SK-N-MC (cell line): ENCODE measurements at regions not wholly inside any gene's neighbourhood (a gene's known extent, or its start where the extent isn't known, plus 50 kb on each side); places are given as distances from the start of the nearest gene placed in this dataset.

Experiments used
- DNase-seq: peaks from one replicate; pipeline ENCODE4 v3.0.0-alpha.2; 2011; ENCODE audit warnings: low read depth, low spot score
- H3K27ac ChIP-seq: fragments of 200-600 bp; sonication (generic); 2 replicates; pipeline ENCODE4 v1.5.1; 2016; ENCODE audit warnings: mixed run types
- H3K36me3 ChIP-seq: fragments of 200-600 bp; sonication (generic); 2 replicates; pipeline ENCODE4 v1.6.1; 2017; ENCODE audit warnings: antibody characterized with exemption, low read length, mixed read lengths; ENCODE audit not compliant: insufficient read depth
- H3K4me3 ChIP-seq: fragments of 200-600 bp; sonication (generic); 2 replicates; pipeline ENCODE4 v1.5.1; 2016
- H3K9ac ChIP-seq: fragments of 200-600 bp; sonication (generic); 2 replicates; pipeline ENCODE4 v1.8.0; 2017; ENCODE audit warnings: mixed run types, mixed read lengths; ENCODE audit not compliant: insufficient read length
- H3K9me3 ChIP-seq: fragments of 200-600 bp; sonication (generic); 2 replicates; pipeline ENCODE4 v1.6.1; 2017; ENCODE audit warnings: low read depth, mild to moderate bottlenecking, antibody characterized with exemption, low read length, moderate library complexity, mixed read lengths
- EZH2 ChIP-seq: fragments of 200-600 bp; sonication (generic); IDR thresholded peaks from one replicate; pipeline ENCODE4 v1.6.1; 2017; ENCODE audit warnings: antibody characterized with exemption
- FOXP2 ChIP-seq: optimal IDR thresholded peaks from 2 replicates; pipeline ENCODE3; 2011; ENCODE audit warnings: mild to moderate bottlenecking, moderate library complexity; ENCODE audit not compliant: insufficient read depth; ENCODE audit errors: extremely low read length, control extremely low read depth
- POLR2AphosphoS5 ChIP-seq: IDR thresholded peaks from 2 replicates; pipeline ENCODE4 v1.6.1; 2012; ENCODE audit warnings: mild to moderate bottlenecking, low read depth, low read length, borderline replicate concordance

DNA sequence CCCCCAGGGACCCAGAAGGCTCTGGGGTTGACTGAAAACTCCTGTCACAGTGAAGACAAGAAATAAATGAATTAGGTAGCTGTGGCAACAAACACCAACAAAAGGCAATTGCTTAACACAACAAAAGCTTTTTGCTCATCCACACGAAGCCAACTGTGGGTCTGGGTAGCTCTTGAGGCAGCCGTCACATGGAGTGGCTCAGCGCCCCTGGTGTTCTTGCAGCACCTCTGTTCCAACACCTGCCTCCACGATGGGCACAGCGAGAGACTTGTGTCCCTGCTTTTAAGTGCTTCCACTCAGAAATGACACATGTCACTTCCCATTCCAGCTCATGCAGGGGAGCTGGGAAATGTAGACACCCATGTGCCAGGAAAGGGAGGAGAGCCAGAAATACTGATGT, 364.5 kb upstream of the DUSP10 start:
- Histone ChIP-seq H3K27ac (no peak overlapping the region), H3K9ac (no peak overlapping the region), H3K4me3 (no peak overlapping the region), H3K36me3 (no peaks in the 10 kb centered on the region), H3K9me3 (no peaks in the 10 kb centered on the region)
- DNase-seq, result no peak
- TF ChIP-seq FOXP2, result no peak
- TF ChIP-seq POLR2AphosphoS5, result no peak
- TF ChIP-seq EZH2, result no peak

DNA sequence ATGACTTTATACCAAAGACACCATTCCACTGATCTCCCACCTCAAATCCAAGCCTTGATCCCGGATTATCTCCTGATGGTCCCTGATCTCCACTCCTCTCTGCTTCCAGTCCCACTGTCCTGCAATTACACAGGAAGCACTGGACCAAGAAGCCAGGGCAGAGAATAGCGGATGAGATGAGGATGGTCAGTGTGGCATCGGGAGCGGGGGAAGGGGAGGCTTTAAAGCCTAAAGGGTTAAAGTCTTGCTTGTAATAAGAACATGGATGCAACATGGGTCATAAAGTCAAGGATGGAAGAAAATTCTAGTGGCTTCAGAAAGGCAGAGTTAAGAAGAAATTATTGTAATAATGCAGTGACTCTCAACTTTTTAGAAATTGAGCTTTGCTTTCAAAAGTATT, 364.0 kb upstream of the DUSP10 start:
- Histone ChIP-seq H3K9ac (no peak overlapping the region), H3K27ac (no peak overlapping the region), H3K4me3 (no peak overlapping the region), H3K9me3 (no peaks in the 10 kb centered on the region), H3K36me3 (no peaks in the 10 kb centered on the region)
- TF ChIP-seq POLR2AphosphoS5 (no peak), EZH2 (no peak), FOXP2 (no peak)
- DNase-seq, result no peak

DNA sequence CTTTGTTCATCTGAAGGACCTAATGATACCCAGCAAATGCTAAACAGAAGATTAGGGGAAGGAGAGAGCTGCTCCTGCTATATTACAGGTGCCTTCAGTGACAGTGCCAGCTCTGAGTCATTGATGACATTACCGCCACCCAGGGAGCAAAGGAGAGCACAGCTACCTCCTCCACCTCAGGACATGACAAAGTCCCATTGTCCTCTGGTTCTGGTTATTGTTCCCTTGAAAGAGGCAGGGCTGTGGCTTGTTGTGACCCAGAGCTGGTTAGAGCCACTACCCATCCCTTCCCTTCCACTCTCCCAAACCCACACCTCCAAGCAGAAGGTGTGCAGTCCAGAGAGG, 363.5 kb upstream of the DUSP10 start:
- H3K27ac ChIP-seq, result no peak overlapping the region

DNA sequence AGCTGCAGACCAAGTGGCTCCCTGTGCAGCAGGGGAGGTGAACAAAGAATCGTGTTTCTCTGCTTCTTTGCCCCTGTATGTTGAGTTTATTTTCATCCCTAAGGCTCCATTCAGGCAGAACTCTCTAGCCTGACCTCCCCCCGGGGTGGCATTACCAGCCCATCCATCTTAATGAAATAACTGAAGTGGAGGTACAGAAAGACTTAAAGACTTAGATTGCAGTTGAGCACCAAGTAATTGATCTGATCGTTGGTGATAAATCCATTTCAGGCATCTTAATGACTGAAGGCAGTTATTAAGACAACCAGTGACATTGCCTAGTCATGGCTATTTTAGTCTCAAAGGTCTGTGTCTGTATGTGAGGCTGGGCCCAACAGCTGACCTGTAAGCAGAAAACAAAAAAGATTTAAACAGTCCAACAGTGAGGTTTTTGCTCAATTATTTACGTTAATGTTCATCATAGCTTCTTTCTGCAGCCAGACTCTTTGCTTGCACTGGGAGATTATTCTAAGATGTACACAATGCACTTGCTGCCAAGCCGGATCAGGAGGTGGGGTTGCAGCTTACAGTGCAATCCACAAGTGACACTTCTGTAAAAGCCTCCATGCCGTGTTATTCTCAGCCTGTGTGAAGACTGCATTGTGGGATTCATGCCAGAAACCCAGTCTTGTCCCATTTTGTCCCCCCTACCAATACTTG, 363.0 kb upstream of the DUSP10 start:
- TF ChIP-seq EZH2 (no peak), POLR2AphosphoS5 (no peak), FOXP2 (no peak)
- no peaks in the 10 kb centered on the region for H3K9me3 ChIP-seq
- DNase-seq, result no peak
- no peaks in the 10 kb centered on the region for H3K36me3 ChIP-seq
- no peak overlapping the region for H3K4me3 ChIP-seq
- no peak overlapping the region for H3K27ac ChIP-seq
- H3K9ac ChIP-seq, result no peak overlapping the region

More for the DNA sequence above, 363.5 kb upstream of the DUSP10 start:
- no peak overlapping the region for H3K9ac ChIP-seq
- TF ChIP-seq FOXP2, result no peak
- H3K9me3 ChIP-seq, result no peaks in the 10 kb centered on the region
- H3K36me3 ChIP-seq, result no peaks in the 10 kb centered on the region
- no peak for DNase-seq
- no peak overlapping the region for H3K4me3 ChIP-seq

DNA sequence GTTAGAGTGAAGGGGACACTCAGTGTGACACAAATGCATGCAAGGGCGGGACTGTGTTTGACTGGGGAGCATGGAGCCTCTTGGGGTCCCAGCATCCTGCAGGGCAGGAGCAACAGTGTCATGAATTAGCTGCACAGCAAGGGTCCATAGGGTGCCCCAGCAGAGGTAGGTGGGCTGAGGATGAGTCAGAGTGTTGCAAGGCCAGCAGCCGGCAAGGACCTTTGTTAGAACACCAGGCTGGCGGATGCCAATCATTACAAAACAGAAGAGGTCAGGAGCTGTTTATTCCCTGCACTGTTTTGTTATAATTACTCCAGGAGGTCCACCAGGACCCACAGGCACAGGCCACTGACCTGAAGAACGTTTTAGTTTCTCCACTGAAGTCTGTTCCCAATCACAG, 362.2 kb upstream of the DUSP10 start:
- Histone ChIP-seq H3K9ac (no peak overlapping the region), H3K36me3 (no peaks in the 10 kb centered on the region), H3K4me3 (no peak overlapping the region), H3K27ac (no peak overlapping the region), H3K9me3 (no peaks in the 10 kb centered on the region)
- no peak for DNase-seq
- TF ChIP-seq FOXP2 (no peak), POLR2AphosphoS5 (no peak), EZH2 (no peak)

DNA sequence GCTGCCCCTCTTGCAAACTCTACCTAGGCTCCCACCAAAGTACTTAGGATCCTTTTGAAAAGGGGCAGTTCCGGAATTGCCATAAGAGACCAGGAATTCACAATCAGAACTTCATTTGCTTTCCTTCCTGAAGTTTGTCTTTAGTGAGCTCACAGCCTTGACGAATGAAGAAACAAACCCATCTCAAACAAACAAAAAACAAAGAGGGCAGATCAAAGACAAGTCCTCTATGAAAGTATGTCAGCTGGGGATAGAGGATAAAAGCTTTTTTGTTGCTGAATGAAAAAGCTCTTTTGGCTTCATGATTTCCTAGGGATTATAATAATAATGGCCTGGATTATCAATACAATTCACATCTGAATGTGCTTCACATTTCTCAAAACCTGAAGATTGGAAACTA, 357.9 kb upstream of the DUSP10 start:
- no peak for DNase-seq
- Histone ChIP-seq H3K27ac (no peak overlapping the region), H3K4me3 (no peak overlapping the region), H3K9me3 (no peaks in the 10 kb centered on the region), H3K36me3 (no peaks in the 10 kb centered on the region), H3K9ac (no peak overlapping the region)
- no peak for TF ChIP-seq FOXP2
- no peak for TF ChIP-seq POLR2AphosphoS5
- TF ChIP-seq EZH2, result no peak

DNA sequence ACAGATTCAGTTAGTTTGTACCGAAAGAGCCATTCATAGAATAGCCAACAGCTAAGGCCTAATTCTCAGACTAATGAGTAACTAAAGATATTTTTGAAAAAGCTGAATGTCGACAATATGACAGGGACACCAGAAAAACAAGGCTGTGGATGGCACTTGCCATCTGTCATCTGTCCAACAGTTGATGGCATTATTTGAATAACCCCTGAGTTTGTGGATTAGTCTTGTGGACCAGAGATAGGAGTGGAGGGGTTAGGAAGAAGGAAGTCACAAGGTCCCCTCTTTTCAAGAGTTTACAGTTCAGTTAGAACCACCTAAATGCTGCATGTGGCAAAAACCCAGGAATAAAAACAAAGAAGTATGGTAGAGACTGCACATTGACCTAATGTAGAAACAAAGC, 356.5 kb upstream of the DUSP10 start:
- no peak for TF ChIP-seq POLR2AphosphoS5
- no peak for TF ChIP-seq EZH2
- TF ChIP-seq FOXP2, result no peak
- H3K4me3 ChIP-seq, result no peak overlapping the region
- no peaks in the 10 kb centered on the region for H3K9me3 ChIP-seq
- no peaks in the 10 kb centered on the region for H3K36me3 ChIP-seq
- no peak overlapping the region for H3K27ac ChIP-seq
- no peak for DNase-seq
- H3K9ac ChIP-seq, result no peak overlapping the region

DNA sequence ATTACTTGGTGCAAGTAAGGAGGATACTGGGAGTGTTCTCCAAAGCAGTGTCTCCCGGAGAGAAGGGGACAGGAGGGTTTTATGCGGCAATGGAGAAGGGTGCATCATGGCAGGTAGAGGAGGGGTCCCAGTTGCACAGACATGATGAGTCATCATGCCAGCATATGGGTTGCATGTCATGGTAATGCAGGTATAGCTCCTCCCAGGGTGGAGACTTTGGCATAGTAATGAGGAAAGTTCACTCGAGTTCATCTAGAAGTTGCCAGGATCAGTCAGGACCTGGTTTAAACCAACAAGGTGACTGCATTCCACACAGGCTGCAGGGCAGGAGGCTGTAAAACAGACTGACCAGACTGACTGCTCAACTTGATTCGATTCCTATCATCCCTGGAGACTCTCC, 355.7 kb upstream of the DUSP10 start:
- Histone ChIP-seq H3K36me3 (no peaks in the 10 kb centered on the region), H3K4me3 (no peak overlapping the region), H3K27ac (no peak overlapping the region), H3K9ac (no peak overlapping the region), H3K9me3 (no peaks in the 10 kb centered on the region)
- no peak for DNase-seq
- TF ChIP-seq POLR2AphosphoS5, result no peak
- no peak for TF ChIP-seq FOXP2

DNA sequence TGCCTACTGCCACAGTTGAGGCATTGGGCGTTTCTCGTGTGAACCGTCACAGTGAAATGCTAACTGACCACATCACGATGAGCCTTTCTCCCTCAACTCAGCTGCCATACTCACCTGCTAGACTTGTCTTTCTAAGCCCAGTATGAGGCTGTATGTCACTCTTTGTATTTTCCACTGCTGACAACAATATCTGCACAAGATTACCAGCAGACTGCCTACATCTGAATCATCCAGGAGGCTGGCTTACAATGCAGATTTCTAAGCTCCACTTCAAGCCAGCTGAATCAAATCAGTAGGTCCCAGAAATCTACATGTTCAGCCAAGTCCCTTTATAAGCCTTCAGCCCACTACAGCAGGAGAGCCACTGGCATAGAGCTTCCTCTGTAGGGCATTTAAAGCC, 355.0 kb upstream of the DUSP10 start:
- Histone ChIP-seq H3K9me3 (no peaks in the 10 kb centered on the region), H3K27ac (no peak overlapping the region)

More for the DNA sequence above, 355.0 kb upstream of the DUSP10 start:
- no peak for DNase-seq
- Histone ChIP-seq H3K36me3 (no peaks in the 10 kb centered on the region), H3K4me3 (no peak overlapping the region), H3K9ac (no peak overlapping the region)
- TF ChIP-seq FOXP2, result no peak
- TF ChIP-seq EZH2, result no peak
- TF ChIP-seq POLR2AphosphoS5, result no peak
